HEK293 (cell line): ENCODE measurements at regions not wholly inside any gene's neighbourhood (a gene's known extent, or its start where the extent isn't known, plus 50 kb on each side); places are given as distances from the start of the nearest gene placed in this dataset.

Experiments
- CTCF ChIA-PET: fragments of 350-600 bp; formaldehyde crosslinking; extraction: SDS; loops from one replicate; lab custom pipeline; 2021; ENCODE audit warnings: antibody characterized with exemption; lab: Yijun Ruan, JAX
- POLR2A ChIA-PET: fragments of 300-600 bp; formaldehyde crosslinking; extraction: SDS; loops from one replicate; lab custom pipeline; 2020; ENCODE audit warnings: antibody characterized with exemption, inconsistent platforms; lab: Yijun Ruan, JAX
- H3K27ac ChIP-seq: fragments of 200-500 bp; sonication (Bioruptor generic); 2 replicates; pipeline ENCODE4 v1.5.1; 2014; ENCODE audit warnings: low read depth, low read length, control low read depth, inconsistent platforms; ENCODE audit errors: extremely low read depth
- H3K36me3 ChIP-seq, 2 experiments: fragments of 200-500 bp in 1 of 2; sonication (Bioruptor generic) in 1 of 2; 1 replicate in 1 of 2; 2 replicates in 1 of 2; pipeline ENCODE4 v1.5.1; 2014 to 2017; ENCODE audit warnings: inconsistent platforms in 2 of 2, low read length in 2 of 2; ENCODE audit not compliant: control insufficient read depth in 2 of 2, insufficient read depth in 1 of 2
- H3K4me1 ChIP-seq: fragments of 200-500 bp; sonication (Bioruptor generic); 2 replicates; pipeline ENCODE4 v1.5.1; 2014; ENCODE audit warnings: mild to moderate bottlenecking, low read length, inconsistent platforms; ENCODE audit not compliant: control insufficient read depth, insufficient read depth
- H3K4me3 ChIP-seq: 2 replicates; pipeline ENCODE4 v1.5.1; 2011; ENCODE audit warnings: low read depth, mild to moderate bottlenecking, control low read depth, low read length, moderate library complexity
- H3K9me3 ChIP-seq: fragments of 200-500 bp; sonication (Bioruptor generic); 2 replicates; pipeline ENCODE4 v1.5.1; 2014; ENCODE audit warnings: low read depth, low read length, inconsistent platforms; ENCODE audit not compliant: control insufficient read depth, insufficient read depth
- ZBTB1 ChIP-seq: fragments of 450-650 bp; formaldehyde crosslinking; IDR thresholded peaks from 2 replicates; pipeline ENCODE4 v1.5.1; 2016; ENCODE audit warnings: missing biosample characterization, missing genetic modification characterization
- ZEB2 ChIP-seq: fragments of 450-650 bp; formaldehyde crosslinking; IDR thresholded peaks from 2 replicates; pipeline ENCODE4 v1.5.1; 2016; ENCODE audit warnings: missing biosample characterization, missing genetic modification characterization
- ZFHX2 ChIP-seq: fragments of 450-650 bp; formaldehyde crosslinking; conservative IDR thresholded peaks from 2 replicates; pipeline ENCODE4 v1.5.1; 2016; ENCODE audit warnings: missing biosample characterization, missing genetic modification characterization
- ZNF155 ChIP-seq: fragments of 450-650 bp; formaldehyde crosslinking; IDR thresholded peaks from 2 replicates; pipeline ENCODE4 v1.5.1; 2016; ENCODE audit warnings: missing biosample characterization, missing genetic modification characterization
- ZNF157 ChIP-seq: fragments of 450-650 bp; formaldehyde crosslinking; IDR thresholded peaks from 2 replicates; pipeline ENCODE4 v1.5.1; 2016; ENCODE audit warnings: missing biosample characterization, missing genetic modification characterization
- ZNF16 ChIP-seq: fragments of 450-650 bp; formaldehyde crosslinking; IDR thresholded peaks from 2 replicates; pipeline ENCODE4 v1.5.1; 2016; ENCODE audit warnings: low read depth, missing biosample characterization, missing genetic modification characterization
- ZNF184 ChIP-seq: fragments of 450-650 bp; IDR thresholded peaks from 2 replicates; pipeline ENCODE4 v1.5.1; 2018; ENCODE audit warnings: missing biosample characterization, mild to moderate bottlenecking, missing genetic modification characterization
- ZNF23 ChIP-seq: fragments of 450-650 bp; formaldehyde crosslinking; IDR thresholded peaks from 2 replicates; pipeline ENCODE4 v1.5.1; 2016; ENCODE audit warnings: missing biosample characterization, missing genetic modification characterization, borderline replicate concordance
- ZNF239 ChIP-seq: fragments of 450-650 bp; formaldehyde crosslinking; IDR thresholded peaks from 2 replicates; pipeline ENCODE4 v1.5.1; 2016; ENCODE audit warnings: missing biosample characterization, missing genetic modification characterization
- ZNF24 ChIP-seq: fragments of 450-650 bp; formaldehyde crosslinking; IDR thresholded peaks from 2 replicates; pipeline ENCODE4 v1.5.1; 2016; ENCODE audit warnings: missing biosample characterization, missing genetic modification characterization
- ZNF350 ChIP-seq: fragments of 450-650 bp; formaldehyde crosslinking; IDR thresholded peaks from 2 replicates; pipeline ENCODE4 v1.5.0; 2017; ENCODE audit warnings: missing biosample characterization, mild to moderate bottlenecking, missing genetic modification characterization
- ZNF48 ChIP-seq: fragments of 450-650 bp; formaldehyde crosslinking; IDR thresholded peaks from 2 replicates; pipeline ENCODE4 v1.5.1; 2016; ENCODE audit warnings: missing biosample characterization, missing genetic modification characterization
- ZNF585B ChIP-seq: fragments of 450-650 bp; formaldehyde crosslinking; IDR thresholded peaks from 2 replicates; pipeline ENCODE4 v1.5.1; 2016; ENCODE audit warnings: missing biosample characterization, missing genetic modification characterization
- ZNF600 ChIP-seq: fragments of 450-650 bp; formaldehyde crosslinking; IDR thresholded peaks from 2 replicates; pipeline ENCODE4 v1.5.1; 2016; ENCODE audit warnings: missing biosample characterization, missing genetic modification characterization
- ZNF776 ChIP-seq: fragments of 450-650 bp; formaldehyde crosslinking; IDR thresholded peaks from 2 replicates; pipeline ENCODE4 v1.5.0; 2017; ENCODE audit warnings: missing biosample characterization, missing genetic modification characterization, borderline replicate concordance
- ZNF837 ChIP-seq: fragments of 450-650 bp; formaldehyde crosslinking; IDR thresholded peaks from 2 replicates; pipeline ENCODE4 v1.5.1; 2016; ENCODE audit warnings: missing biosample characterization, missing genetic modification characterization
- ZXDB ChIP-seq: fragments of 450-650 bp; formaldehyde crosslinking; IDR thresholded peaks from 2 replicates; pipeline ENCODE4 v1.5.1; 2016; ENCODE audit warnings: missing biosample characterization, missing genetic modification characterization
- TF ChIP-seq, protein P1 (sequence below): fragments of 450-650 bp; formaldehyde crosslinking; IDR thresholded peaks from 2 replicates; pipeline ENCODE4 v1.5.1; 2016; ENCODE audit warnings: missing biosample characterization, missing genetic modification characterization, borderline replicate concordance
- TF ChIP-seq, protein P2 (sequence below): IDR thresholded peaks from 2 replicates; pipeline ENCODE4 v1.6.1; 2011; ENCODE audit warnings: mild to moderate bottlenecking, low read depth, low read length, borderline replicate concordance
- TF ChIP-seq, protein P3 (sequence below): fragments of 450-650 bp; formaldehyde crosslinking; IDR thresholded peaks from 2 replicates; pipeline ENCODE4 v1.5.1; 2016; ENCODE audit warnings: missing biosample characterization, missing genetic modification characterization
- TF ChIP-seq, protein P4 (sequence below): fragments of 450-650 bp; formaldehyde crosslinking; IDR thresholded peaks from 2 replicates; pipeline ENCODE4 v1.5.1; 2016; ENCODE audit warnings: missing biosample characterization, missing genetic modification characterization
- TF ChIP-seq, protein P5 (sequence below): fragments of 450-650 bp; IDR thresholded peaks from 2 replicates; pipeline ENCODE4 v1.5.1; 2018; ENCODE audit warnings: missing biosample characterization, missing genetic modification characterization
- TF ChIP-seq, protein P6 (sequence below): fragments of 450-650 bp; IDR thresholded peaks from 2 replicates; pipeline ENCODE4 v1.5.1; 2018; ENCODE audit warnings: missing biosample characterization, mild to moderate bottlenecking, missing genetic modification characterization
- TF ChIP-seq, protein P7 (sequence below): fragments of 450-650 bp; formaldehyde crosslinking; IDR thresholded peaks from 2 replicates; pipeline ENCODE4 v1.5.1; 2017; ENCODE audit warnings: missing biosample characterization, missing genetic modification characterization

DNA sequence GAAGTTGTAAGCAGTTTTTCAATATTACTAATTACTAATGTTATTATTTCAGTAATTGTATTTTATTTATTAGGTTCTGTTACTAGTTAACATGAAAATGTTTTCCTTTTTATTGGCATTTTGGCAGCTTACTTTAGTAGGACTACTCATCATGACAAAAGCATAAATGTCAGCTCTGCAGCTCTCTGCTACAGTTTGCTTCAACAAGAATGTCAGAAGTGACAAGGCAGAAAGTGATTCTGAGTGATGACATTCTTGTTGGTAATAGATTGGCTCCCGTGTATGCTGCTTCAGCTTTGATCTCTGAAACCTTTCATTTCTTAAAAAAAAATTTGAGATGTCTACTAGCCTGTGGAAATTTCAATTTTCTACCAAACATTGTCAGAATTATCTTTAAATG, 1193.9 kb downstream of the FSTL5 start:
- CTCF ChIA-PET = no interaction called here
- no peak overlapping the region for H3K4me3 ChIP-seq

DNA sequence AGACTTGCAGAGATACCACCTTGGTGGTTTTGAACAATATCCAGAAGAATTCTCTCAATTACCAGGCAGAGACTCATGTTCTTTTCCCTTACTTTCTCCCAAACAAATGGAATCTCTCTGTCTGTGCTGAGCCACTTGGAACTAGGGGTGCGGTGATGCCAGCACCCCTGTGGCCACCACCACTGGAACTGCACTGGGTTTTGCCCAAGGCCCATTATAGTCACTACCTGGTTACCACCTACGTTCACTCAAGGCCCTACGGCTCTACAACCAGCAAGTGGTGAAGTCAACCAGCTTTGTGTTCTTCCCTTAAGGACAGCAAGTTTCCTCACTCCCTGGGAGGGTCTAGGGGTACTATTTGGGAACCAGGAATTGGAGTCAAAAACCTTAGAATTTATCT, 1183.7 kb downstream of the FSTL5 start:
- H3K4me1 ChIP-seq = no peaks in the 10 kb centered on the region
- no peaks in the 10 kb centered on the region for H3K9me3 ChIP-seq
- TF ChIP-seq ZNF23 (tag by site-specific recombination) (no peak), ZNF184 (no peak)
- ChIA-PET CTCF (no interaction called here), POLR2A (no interaction called here)
- H3K36me3 ChIP-seq = no peaks in the 10 kb centered on the region
- no peak overlapping the region for H3K4me3 ChIP-seq
- H3K27ac ChIP-seq = no peak overlapping the region

More for the DNA sequence above, 1193.9 kb downstream of the FSTL5 start:
- POLR2A ChIA-PET = no interaction called here
- Histone ChIP-seq H3K36me3 (no peaks in the 10 kb centered on the region), H3K4me1 (no peaks in the 10 kb centered on the region), H3K9me3 (no peaks in the 10 kb centered on the region), H3K27ac (no peak overlapping the region)
- TF ChIP-seq ZNF16 (tag by site-specific recombination) = no peak
- no peak for TF ChIP-seq ZNF239 (tag by site-specific recombination)
- TF ChIP-seq ZNF600 (tag by site-specific recombination) = no peak
- TF ChIP-seq ZEB2 (tag by site-specific recombination) = no peak
- TF ChIP-seq, protein P1, sequence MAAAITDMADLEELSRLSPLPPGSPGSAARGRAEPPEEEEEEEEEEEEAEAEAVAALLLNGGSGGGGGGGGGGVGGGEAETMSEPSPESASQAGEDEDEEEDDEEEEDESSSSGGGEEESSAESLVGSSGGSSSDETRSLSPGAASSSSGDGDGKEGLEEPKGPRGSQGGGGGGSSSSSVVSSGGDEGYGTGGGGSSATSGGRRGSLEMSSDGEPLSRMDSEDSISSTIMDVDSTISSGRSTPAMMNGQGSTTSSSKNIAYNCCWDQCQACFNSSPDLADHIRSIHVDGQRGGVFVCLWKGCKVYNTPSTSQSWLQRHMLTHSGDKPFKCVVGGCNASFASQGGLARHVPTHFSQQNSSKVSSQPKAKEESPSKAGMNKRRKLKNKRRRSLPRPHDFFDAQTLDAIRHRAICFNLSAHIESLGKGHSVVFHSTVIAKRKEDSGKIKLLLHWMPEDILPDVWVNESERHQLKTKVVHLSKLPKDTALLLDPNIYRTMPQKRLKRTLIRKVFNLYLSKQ (tag by site-specific recombination) = no peak
- TF ChIP-seq, protein P2, sequence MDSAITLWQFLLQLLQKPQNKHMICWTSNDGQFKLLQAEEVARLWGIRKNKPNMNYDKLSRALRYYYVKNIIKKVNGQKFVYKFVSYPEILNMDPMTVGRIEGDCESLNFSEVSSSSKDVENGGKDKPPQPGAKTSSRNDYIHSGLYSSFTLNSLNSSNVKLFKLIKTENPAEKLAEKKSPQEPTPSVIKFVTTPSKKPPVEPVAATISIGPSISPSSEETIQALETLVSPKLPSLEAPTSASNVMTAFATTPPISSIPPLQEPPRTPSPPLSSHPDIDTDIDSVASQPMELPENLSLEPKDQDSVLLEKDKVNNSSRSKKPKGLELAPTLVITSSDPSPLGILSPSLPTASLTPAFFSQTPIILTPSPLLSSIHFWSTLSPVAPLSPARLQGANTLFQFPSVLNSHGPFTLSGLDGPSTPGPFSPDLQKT = no peak
- no peak for TF ChIP-seq ZFHX2
- TF ChIP-seq, protein P3, sequence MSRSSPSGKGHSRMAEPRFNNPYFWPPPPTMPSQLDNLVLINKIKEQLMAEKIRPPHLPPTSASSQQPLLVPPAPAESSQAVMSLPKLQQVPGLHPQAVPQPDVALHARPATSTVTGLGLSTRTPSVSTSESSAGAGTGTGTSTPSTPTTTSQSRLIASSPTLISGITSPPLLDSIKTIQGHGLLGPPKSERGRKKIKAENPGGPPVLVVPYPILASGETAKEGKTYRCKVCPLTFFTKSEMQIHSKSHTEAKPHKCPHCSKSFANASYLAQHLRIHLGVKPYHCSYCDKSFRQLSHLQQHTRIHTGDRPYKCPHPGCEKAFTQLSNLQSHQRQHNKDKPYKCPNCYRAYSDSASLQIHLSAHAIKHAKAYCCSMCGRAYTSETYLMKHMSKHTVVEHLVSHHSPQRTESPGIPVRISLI (tag by site-specific recombination) = no peak

DNA sequence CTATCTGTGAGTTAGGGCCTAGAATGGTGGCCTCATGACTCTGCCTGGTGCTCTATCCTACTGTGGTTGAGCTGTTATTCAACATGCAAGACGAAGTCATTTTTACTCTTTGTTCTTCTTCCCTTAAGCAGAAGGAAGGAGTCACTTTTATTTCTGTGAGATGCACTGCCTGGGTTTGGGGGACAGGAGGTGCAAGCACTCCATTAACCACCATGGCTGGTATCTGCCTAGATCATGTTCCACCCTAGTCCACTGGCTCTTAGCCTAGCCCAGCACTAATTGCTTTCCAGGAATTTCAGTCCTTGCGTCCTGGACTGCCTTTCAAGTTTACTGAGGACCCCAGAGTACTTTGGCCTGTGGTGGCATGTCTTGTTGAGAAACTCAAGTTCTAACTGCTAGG, 1182.7 kb downstream of the FSTL5 start:
- CTCF ChIA-PET = no interaction called here
- POLR2A ChIA-PET = no interaction called here
- Histone ChIP-seq H3K27ac (no peak overlapping the region), H3K36me3 (no peaks in the 10 kb centered on the region), H3K4me3 (no peak overlapping the region), H3K4me1 (no peaks in the 10 kb centered on the region), H3K9me3 (no peaks in the 10 kb centered on the region)
- TF ChIP-seq ZNF585B (tag by site-specific recombination) = no peak
- no peak for TF ChIP-seq ZNF776 (tag by site-specific recombination)
- TF ChIP-seq ZNF48 (tag by site-specific recombination) = no peak
- no peak for TF ChIP-seq ZNF350 (tag by site-specific recombination)
- TF ChIP-seq, protein P4, sequence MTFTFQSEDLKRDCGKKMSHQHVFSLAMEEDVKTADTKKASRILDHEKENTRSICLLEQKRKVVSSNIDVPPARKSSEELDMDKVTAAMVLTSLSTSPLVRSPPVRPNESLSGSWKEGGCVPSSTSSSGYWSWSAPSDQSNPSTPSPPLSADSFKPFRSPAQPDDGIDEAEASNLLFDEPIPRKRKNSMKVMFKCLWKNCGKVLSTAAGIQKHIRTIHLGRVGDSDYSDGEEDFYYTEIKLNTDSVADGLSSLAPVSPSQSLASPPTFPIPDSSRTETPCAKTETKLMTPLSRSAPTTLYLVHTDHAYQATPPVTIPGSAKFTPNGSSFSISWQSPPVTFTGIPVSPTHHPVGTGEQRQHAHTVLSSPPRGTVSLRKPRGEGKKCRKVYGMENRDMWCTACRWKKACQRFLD (tag by site-specific recombination) = no peak
- no peak for TF ChIP-seq ZNF24 (tag by site-specific recombination)
- TF ChIP-seq, protein P5, sequence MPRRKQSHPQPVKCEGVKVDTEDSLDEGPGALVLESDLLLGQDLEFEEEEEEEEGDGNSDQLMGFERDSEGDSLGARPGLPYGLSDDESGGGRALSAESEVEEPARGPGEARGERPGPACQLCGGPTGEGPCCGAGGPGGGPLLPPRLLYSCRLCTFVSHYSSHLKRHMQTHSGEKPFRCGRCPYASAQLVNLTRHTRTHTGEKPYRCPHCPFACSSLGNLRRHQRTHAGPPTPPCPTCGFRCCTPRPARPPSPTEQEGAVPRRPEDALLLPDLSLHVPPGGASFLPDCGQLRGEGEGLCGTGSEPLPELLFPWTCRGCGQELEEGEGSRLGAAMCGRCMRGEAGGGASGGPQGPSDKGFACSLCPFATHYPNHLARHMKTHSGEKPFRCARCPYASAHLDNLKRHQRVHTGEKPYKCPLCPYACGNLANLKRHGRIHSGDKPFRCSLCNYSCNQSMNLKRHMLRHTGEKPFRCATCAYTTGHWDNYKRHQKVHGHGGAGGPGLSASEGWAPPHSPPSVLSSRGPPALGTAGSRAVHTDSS (tag by site-specific recombination) = no peak
- no peak for TF ChIP-seq ZXDB (tag by site-specific recombination)
- TF ChIP-seq, protein P6, sequence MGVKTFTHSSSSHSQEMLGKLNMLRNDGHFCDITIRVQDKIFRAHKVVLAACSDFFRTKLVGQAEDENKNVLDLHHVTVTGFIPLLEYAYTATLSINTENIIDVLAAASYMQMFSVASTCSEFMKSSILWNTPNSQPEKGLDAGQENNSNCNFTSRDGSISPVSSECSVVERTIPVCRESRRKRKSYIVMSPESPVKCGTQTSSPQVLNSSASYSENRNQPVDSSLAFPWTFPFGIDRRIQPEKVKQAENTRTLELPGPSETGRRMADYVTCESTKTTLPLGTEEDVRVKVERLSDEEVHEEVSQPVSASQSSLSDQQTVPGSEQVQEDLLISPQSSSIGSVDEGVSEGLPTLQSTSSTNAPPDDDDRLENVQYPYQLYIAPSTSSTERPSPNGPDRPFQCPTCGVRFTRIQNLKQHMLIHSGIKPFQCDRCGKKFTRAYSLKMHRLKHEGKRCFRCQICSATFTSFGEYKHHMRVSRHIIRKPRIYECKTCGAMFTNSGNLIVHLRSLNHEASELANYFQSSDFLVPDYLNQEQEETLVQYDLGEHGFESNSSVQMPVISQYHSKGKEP (tag by site-specific recombination) = no peak
- TF ChIP-seq ZNF157 (tag by site-specific recombination) = no peak
- TF ChIP-seq ZNF155 = no peak
- no peak for TF ChIP-seq ZBTB1 (tag by site-specific recombination)
- TF ChIP-seq, protein P7, sequence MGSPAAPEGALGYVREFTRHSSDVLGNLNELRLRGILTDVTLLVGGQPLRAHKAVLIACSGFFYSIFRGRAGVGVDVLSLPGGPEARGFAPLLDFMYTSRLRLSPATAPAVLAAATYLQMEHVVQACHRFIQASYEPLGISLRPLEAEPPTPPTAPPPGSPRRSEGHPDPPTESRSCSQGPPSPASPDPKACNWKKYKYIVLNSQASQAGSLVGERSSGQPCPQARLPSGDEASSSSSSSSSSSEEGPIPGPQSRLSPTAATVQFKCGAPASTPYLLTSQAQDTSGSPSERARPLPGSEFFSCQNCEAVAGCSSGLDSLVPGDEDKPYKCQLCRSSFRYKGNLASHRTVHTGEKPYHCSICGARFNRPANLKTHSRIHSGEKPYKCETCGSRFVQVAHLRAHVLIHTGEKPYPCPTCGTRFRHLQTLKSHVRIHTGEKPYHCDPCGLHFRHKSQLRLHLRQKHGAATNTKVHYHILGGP (tag by site-specific recombination) = no peak
- TF ChIP-seq ZNF837 = no peak
